Adrenal gland (tissue), 9 donors: ENCODE measurements at regions not wholly inside any gene's neighbourhood (a gene's known extent, or its start where the extent isn't known, plus 50 kb on each side); places are given as distances from the start of the nearest gene placed in this dataset.

Experiments used
- DNase-seq, 7 donors: peaks; one replicate each; pipeline ENCODE4 v3.0.0-alpha.2; 2019 to 2020
- H3K27ac ChIP-seq, 5 donors: fragments of 200-600 bp; sonication (generic) in 4 of 5; 1 replicate in 3 of 5; 2 replicates in 2 of 5; pipeline versions ENCODE4 v1.5.1 to v1.8.0; 2016 to 2020; ENCODE audit warnings: mild to moderate bottlenecking in 1 of 5
- H3K27me3 ChIP-seq: fragments of 200-600 bp; 2 replicates; pipeline ENCODE4 v1.8.0; 2021
- H3K36me3 ChIP-seq, 2 donors: fragments of 200-600 bp; replicated peaks in 1 of 2; 1 replicate in 1 of 2; 2 replicates in 1 of 2; pipeline versions ENCODE4 v1.5.1 to v1.8.0; 2018 to 2022
- H3K4me1 ChIP-seq, 2 donors: fragments of 200-600 bp; replicated peaks in 1 of 2; 1 replicate in 1 of 2; 2 replicates in 1 of 2; pipeline versions ENCODE4 v1.5.1 to v1.8.0; 2018 to 2021
- H3K4me3 ChIP-seq, 4 donors: fragments of 200-600 bp; sonication (generic) in 3 of 4; one replicate each; pipeline ENCODE4 v1.5.1; 2016 to 2018
- H3K9me3 ChIP-seq, 3 donors: fragments of 200-600 bp; sonication (generic) in 1 of 3; replicated peaks in 1 of 3; 1 replicate in 2 of 3; 2 replicates in 1 of 3; pipeline versions ENCODE4 v1.5.1 to v1.8.0; 2016 to 2021
- POLR2A ChIP-seq, 2 donors: fragments of 450-650 bp; IDR thresholded peaks; one replicate each; pipeline ENCODE4 v1.6.1; 2017; ENCODE audit warnings: antibody characterized with exemption in 2 of 2, mild to moderate bottlenecking in 2 of 2, moderate library complexity in 1 of 2
- WGBS, 4 donors: extraction: QIAGEN DNeasy Blood & Tissue Kit in 2 of 4; methylation state at CpG; one replicate each; pipeline versions ENCODE4 v1.1.5 to v1.1.7; 2013 to 2017; 5-methylcytosine and 5-hydroxymethylcytosine counted together
- intact Hi-C, 2 donors: fragments of 100-400 bp; cut with DNase I; formaldehyde crosslinking; loops; one replicate each; pipeline versions ENCODE4 v1.14.1 to v1.15.0; 2022 to 2023
- TF ChIP-seq, protein P1 (sequence below), 6 experiments: fragments of 450-650 bp in 4 of 6; fragments of 200-600 bp in 2 of 6; sonication (generic) in 1 of 6; IDR thresholded peaks; 1 replicate in 5 of 6; 2 replicates in 1 of 6; pipeline versions ENCODE4 v1.5.1 to v1.8.0; 2016 to 2021; ENCODE audit warnings: antibody characterized with exemption in 6 of 6, mild to moderate bottlenecking in 2 of 6, moderate library complexity in 1 of 6
- donor health status: healthy with polysubstance abuse.
- donor health status: Bipolar disorder and iron deficiency.
- donor health status: DM: yes; HTN: yes; CAD: no.
- donor health status: DM: no; HTN: no; CAD: no.
- donor health status: DM: no; HTN: no; CAD: no.

DNA sequence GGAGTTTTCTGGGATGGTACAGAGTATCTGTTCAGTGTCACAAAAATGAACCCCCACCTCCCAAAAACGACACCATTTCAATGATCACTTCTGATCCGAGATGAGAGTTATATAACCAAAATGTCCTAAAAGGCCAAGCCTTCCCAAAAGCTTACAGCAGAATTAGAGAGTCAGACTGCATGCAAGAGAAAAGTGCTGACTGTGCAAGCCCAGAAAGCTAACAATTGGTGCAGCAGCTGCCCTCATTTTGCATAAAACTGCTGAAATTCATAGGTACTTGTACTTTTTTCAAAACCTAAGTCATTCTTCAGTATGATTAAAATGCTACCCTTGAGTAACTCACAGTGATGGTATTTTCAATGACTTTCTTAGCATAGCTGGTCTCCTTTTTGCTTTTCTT, 819.6 kb upstream of the ARGLU1 start:
- H3K27ac ChIP-seq: no peak overlapping the region
- TF ChIP-seq POLR2A (IDR thresholded peaks at IDR 0.05): no peak
- TF ChIP-seq, protein P1, sequence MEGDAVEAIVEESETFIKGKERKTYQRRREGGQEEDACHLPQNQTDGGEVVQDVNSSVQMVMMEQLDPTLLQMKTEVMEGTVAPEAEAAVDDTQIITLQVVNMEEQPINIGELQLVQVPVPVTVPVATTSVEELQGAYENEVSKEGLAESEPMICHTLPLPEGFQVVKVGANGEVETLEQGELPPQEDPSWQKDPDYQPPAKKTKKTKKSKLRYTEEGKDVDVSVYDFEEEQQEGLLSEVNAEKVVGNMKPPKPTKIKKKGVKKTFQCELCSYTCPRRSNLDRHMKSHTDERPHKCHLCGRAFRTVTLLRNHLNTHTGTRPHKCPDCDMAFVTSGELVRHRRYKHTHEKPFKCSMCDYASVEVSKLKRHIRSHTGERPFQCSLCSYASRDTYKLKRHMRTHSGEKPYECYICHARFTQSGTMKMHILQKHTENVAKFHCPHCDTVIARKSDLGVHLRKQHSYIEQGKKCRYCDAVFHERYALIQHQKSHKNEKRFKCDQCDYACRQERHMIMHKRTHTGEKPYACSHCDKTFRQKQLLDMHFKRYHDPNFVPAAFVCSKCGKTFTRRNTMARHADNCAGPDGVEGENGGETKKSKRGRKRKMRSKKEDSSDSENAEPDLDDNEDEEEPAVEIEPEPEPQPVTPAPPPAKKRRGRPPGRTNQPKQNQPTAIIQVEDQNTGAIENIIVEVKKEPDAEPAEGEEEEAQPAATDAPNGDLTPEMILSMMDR (IDR thresholded peaks at IDR 0.05): no peak
- H3K4me1 ChIP-seq: no peaks in the 10 kb centered on the region
- no peak for DNase-seq
- no peaks in the 10 kb centered on the region for H3K27me3 ChIP-seq
- H3K9me3 ChIP-seq: no peaks in the 10 kb centered on the region
- intact Hi-C loops: no loop called here
- no peaks in the 10 kb centered on the region for H3K36me3 ChIP-seq
- 45 to 60% (median 54%) methylated on average over 2 of the region's 2 CpGs for WGBS, 4 donors
- no peak overlapping the region for H3K4me3 ChIP-seq

DNA sequence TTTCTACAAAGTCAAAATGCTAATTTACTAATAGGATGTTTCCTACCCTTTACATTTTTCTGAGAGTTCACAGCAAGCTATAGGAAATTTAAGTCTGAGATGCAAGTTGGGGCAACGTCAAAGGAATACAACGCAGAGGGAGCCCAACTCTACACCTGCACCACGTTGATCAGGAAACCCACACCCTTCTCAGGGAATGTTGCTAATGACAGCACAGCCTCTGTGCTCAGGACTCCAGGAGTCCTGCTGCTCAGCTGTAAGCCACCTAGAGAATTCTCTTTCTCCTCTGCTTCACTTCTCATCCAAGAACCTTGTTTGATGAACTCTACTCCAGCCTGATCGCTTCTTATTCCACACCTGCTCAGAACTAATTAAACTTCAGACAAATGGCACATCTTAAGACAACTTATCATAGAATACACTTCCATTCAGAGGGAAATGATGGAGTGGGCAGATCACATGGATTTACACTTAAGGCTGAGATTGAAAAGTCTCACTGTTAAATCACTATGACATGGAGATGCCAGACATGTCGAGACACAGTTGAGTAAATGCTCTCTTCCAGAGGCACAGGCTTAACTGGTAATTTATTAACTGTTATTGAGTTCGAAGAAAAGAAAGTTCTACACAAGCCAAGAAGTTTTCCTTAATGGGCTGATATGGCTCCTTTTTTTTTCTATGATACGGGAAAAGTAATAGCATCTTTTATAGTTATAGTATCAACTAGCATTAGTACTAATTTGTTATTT, 811.6 kb upstream of the ARGLU1 start:
- DNase-seq: no peak
- Histone ChIP-seq H3K9me3 (no peaks in the 10 kb centered on the region), H3K4me3 (no peak overlapping the region), H3K4me1 (no peaks in the 10 kb centered on the region), H3K27ac (no peak overlapping the region), H3K36me3 (no peaks in the 10 kb centered on the region), H3K27me3 (no peaks in the 10 kb centered on the region)
- WGBS, 4 donors: 60 to 73% (median 62%) methylated on average over 7 of the region's 7 CpGs
- no peak for TF ChIP-seq POLR2A (IDR thresholded peaks at IDR 0.05)
- TF ChIP-seq, protein P1 (IDR thresholded peaks at IDR 0.05): no peak
- intact Hi-C loops: no loop called here

DNA sequence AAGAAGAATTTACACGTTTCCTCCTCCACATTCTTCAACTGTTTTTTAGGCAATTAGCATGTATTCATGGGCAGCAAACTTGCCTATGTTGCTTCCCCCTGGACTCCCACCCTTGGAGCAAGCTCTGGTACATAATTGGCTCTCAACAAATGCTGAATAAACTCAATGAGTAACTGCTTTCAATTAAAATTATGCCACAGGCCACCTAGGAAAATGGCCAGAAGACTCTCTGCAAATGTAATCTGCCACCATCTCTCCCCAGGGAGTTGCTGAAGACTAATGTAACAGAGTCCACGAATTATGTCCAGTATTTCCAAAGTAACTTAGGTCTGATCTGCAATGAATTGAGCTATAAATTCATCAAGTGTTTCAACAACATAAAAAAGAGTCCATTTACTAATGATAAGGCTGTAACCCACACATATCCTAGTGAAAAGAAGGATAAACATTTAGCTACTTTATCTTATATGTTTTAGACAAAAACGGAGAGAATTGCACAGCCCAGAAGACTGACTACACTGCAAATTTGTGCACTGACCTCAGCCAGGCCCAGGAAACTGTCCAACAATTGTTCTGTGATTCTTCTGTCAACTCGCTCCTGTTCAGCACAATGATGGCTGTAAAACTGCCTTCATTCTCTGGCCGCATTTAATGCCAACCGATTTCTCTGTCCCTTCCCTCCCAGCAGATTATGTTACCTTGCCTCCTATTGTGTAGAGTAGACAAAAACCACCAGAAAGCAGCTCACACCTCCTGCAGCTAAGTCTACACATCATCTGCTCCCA, 808.6 kb upstream of the ARGLU1 start:
- intact Hi-C loops: no loop called here
- Histone ChIP-seq H3K27ac (no peak overlapping the region), H3K9me3 (no peaks in the 10 kb centered on the region), H3K4me1 (no peaks in the 10 kb centered on the region), H3K36me3 (no peaks in the 10 kb centered on the region), H3K27me3 (no peaks in the 10 kb centered on the region), H3K4me3 (no peak overlapping the region)
- TF ChIP-seq, protein P1 (IDR thresholded peaks at IDR 0.05): no peak
- TF ChIP-seq POLR2A (IDR thresholded peaks at IDR 0.05): no peak
- no peak for DNase-seq
- 52 to 77% (median 67%) methylated on average over 6 of the region's 6 CpGs for WGBS, 4 donors

GRCh38 chr13:107375701-107376340, 807.9 kb upstream of the ARGLU1 start:
- intact Hi-C loops: no loop called here
- no peaks in the 10 kb centered on the region for H3K27me3 ChIP-seq
- no peak overlapping the region for H3K27ac ChIP-seq
- no peaks in the 10 kb centered on the region for H3K4me1 ChIP-seq
- H3K4me3 ChIP-seq: no peak overlapping the region
- TF ChIP-seq, protein P1 (IDR thresholded peaks at IDR 0.05): no peak
- no peak for TF ChIP-seq POLR2A (IDR thresholded peaks at IDR 0.05)
- 73 to 90% (median 84%) methylated on average over 4 of the region's 4 CpGs for WGBS, 4 donors
- no peaks in the 10 kb centered on the region for H3K36me3 ChIP-seq
- no peaks in the 10 kb centered on the region for H3K9me3 ChIP-seq
- no peak for DNase-seq
